ENCODE measurements at regions not wholly inside any gene's neighbourhood (a gene's known extent, or its start where the extent isn't known, plus 50 kb on each side); places are given as distances from the start of the nearest gene placed in this dataset.

DNA sequence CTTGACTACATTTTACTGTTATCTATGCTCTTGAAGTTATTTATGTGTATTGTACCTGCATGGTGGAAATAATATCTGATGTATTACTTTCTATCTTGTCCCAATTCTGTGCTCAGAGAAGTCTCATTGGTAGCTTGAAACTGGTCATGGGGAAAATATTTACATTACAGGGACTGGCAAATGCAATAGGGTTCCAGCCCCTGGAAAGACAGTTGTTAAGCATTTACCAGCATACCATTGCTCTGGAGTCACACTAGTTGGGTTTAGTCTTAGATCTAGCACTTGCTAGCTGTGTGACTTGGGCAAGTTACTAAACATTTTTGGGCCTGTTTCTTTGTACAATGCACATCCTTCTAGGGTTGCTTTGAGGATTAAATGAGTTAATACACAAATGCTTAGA, 86.3 kb upstream of the NRXN3 start:
- Histone ChIP-seq H3K4me3 (no peak overlapping the region), H3K27ac (no peak overlapping the region)
- TF ChIP-seq, protein P1, sequence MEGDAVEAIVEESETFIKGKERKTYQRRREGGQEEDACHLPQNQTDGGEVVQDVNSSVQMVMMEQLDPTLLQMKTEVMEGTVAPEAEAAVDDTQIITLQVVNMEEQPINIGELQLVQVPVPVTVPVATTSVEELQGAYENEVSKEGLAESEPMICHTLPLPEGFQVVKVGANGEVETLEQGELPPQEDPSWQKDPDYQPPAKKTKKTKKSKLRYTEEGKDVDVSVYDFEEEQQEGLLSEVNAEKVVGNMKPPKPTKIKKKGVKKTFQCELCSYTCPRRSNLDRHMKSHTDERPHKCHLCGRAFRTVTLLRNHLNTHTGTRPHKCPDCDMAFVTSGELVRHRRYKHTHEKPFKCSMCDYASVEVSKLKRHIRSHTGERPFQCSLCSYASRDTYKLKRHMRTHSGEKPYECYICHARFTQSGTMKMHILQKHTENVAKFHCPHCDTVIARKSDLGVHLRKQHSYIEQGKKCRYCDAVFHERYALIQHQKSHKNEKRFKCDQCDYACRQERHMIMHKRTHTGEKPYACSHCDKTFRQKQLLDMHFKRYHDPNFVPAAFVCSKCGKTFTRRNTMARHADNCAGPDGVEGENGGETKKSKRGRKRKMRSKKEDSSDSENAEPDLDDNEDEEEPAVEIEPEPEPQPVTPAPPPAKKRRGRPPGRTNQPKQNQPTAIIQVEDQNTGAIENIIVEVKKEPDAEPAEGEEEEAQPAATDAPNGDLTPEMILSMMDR (IDR thresholded peaks at IDR 0.05) = no peak
- no peak for DNase-seq (ENCODE audit: low spot score)

DNA sequence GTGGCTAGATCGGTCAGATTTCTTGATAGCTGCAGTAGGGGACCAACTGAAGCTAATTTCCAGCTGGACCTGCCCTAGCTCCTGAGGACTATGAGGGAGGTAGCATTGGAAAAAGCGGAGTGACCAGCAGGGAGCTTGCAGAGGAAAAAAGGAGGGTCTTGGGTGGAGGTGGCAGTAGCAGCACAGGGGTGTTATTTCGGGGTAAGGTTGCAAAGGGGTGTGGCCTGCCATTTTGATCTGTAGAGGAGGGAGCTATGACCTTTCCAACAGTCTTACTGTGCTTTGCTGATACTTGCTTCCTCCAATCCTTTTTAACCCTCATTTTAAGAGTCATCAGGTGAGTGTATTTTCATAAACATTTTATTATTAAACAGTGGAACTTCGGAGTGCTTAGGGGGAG, 83.8 kb upstream of the NRXN3 start:
- TF ChIP-seq, protein P1 (IDR thresholded peaks at IDR 0.05) = no peak
- no peak overlapping the region for H3K4me3 ChIP-seq
- H3K27ac ChIP-seq = no peak overlapping the region
- no peak for DNase-seq (ENCODE audit: low spot score)

DNA sequence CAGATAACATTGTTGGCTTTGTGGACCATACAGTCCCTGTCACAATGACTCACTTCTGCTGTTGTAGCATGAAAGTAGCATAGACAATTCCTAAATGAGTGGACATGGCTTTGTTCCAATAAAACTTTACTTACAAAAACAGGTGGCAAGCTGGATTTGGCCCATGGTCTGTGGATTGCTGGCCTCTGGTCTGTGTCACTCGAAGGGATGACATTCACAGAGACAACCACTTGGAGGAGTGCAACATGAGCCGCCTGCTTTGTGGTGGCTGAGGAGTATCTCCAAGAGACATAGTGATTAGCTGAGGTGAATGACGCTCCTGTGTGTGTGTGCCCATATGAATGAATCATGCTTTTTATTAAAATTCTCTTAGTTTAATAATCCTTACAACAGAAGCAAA, 81.3 kb upstream of the NRXN3 start:
- DNase-seq (ENCODE audit: low spot score) = no peak
- Histone ChIP-seq H3K27ac (no peak overlapping the region), H3K4me3 (no peak overlapping the region)
- TF ChIP-seq, protein P1 (IDR thresholded peaks at IDR 0.05) = no peak

DNA sequence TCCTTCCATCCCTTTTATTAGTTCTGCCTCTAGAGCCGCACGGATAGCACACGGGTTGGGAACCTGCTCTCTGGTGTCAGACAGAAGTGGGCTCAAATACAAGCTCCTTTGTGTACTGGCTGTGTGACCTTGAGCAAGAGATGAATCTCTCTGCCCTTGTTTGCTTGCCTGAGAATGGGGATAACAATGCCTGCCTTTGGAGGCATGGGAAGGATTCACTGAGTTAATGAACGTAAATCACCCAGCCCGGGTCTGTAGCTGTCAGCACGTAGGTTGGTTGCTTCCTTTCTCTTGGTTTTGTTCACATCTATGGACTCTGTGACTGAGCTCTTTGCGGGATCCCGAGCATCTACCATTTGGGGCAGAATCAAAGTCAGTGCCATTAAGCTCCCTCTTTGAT, 79.3 kb upstream of the NRXN3 start:
- H3K27ac ChIP-seq = no peak overlapping the region
- H3K4me3 ChIP-seq = no peak overlapping the region
- DNase-seq (ENCODE audit: low spot score) = no peak
- TF ChIP-seq, protein P1 (IDR thresholded peaks at IDR 0.05) = no peak

DNA sequence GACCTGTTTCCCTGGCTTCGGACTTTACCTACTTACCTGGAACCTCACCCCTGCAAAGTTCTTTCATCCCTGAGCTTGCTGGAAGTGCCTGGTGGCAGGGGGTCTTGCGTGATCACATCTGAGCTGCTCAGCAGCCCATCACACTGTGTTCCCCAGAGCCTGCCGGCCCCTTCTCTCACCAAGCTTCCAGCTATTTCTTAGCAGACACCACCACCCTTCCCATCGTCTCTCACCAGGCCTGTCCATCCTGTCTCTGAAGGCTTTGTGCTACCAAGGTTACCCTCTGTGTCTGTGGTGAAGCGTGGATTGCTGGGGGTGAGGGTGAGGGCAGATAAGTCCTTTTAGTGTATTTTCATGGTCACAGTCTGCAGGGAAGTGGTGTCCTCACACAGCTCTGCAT, 78.8 kb upstream of the NRXN3 start:
- no peak overlapping the region for H3K27ac ChIP-seq
- DNase-seq (ENCODE audit: low spot score) = no peak
- TF ChIP-seq, protein P1 (IDR thresholded peaks at IDR 0.05) = no peak
- no peak overlapping the region for H3K4me3 ChIP-seq

DNA sequence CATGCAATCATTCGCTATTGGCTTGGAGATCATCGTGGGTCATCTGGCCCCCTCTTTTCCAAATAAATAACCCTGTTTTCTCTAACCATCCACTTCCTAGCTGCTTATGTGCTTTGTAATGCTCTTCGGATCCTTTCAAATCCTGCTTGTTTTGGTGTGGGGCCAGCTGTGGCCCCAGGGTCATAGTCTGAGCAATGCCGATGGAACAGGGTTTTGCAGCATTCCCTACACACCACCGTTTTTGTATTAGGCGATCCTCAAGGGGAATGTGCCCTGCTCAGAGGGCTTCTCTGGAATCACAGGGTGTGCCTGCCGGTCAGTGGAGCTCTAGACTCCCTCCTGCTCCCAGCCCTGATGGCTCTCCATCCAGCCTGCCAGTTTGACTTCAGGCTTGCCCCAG, 78.1 kb upstream of the NRXN3 start:
- DNase-seq (ENCODE audit: low spot score) = no peak
- Histone ChIP-seq H3K4me3 (no peak overlapping the region), H3K27ac (no peak overlapping the region)
- TF ChIP-seq, protein P1 (IDR thresholded peaks at IDR 0.05) = no peak

DNA sequence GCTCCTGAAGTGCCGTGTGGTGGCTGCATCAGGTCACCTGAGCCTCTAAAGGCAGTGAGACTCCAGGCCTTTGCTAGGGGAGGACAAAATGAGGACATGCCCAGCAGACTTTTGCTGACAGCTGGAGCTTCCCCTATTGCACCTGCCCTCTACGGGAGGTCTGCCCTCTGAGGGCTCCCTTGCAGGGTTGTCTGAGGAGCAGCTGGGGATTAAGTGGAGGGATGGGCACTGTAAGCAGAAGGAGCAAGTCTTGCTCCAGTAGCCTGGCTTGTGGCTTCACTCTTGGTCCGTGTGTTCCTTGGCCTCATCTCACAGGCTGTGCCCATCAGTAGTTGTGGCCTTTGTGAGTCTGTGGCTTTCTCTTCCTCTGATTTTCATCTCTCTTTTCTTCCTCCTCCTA, 66.9 kb upstream of the NRXN3 start:
- no peak for DNase-seq (ENCODE audit: low spot score)
- Histone ChIP-seq H3K27ac (no peak overlapping the region), H3K4me3 (no peak overlapping the region)
- TF ChIP-seq, protein P1 (IDR thresholded peaks at IDR 0.05) = no peak

Measured in coronary artery (tissue), 2 donors.